ENCODE measurements at regions not wholly inside any gene's neighbourhood (a gene's known extent, or its start where the extent isn't known, plus 50 kb on each side); places are given as distances from the start of the nearest gene placed in this dataset.

DNA sequence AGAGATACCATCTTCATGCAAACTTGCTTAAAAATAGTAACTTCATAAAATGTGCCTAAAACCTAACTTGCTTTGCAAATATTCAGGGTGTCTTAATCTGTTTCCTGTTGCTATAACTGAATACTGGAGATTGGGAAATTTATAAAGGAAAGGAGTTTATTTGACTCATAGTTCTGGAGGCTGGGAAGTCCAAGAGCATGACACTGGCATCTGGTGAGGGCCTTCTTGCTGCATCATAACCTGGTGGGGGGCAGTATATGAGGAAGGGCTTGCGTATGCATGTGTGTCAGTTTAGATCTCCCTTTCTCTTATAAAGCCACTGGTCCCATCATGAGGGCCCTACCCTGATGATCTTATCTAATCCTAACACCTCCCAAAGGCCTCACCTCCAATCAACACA lies 166.5 kb downstream of the LPIN1 start:
- no peak for DNase-seq (ENCODE audit: low read depth in 1 of 2, low spot score in 1 of 2)
- 62% methylated on average over 1 of the region's 1 CpG for WGBS (ENCODE audit: missing lambda C conversion rate)
- ChIA-PET POLR2A (no interaction called here), CTCF (no interaction called here)
- no peak for FAIRE-seq
- TF ChIP-seq ESRRA (IDR thresholded peaks at IDR 0.05; ENCODE audit: borderline replicate concordance, low read length) (no peak), RNF2 (IDR thresholded peaks at IDR 0.05; ENCODE audit: borderline replicate concordance, low read depth) (no peak), FOSL2 (IDR thresholded peaks at IDR 0.05) (no peak), FOSL2 (CRISPR knock-in tag; IDR thresholded peaks at IDR 0.05) (no peak), ZFP36 (IDR thresholded peaks at IDR 0.05; ENCODE audit: borderline replicate concordance, partially characterized antibody) (no peak), NR3C1 (IDR thresholded peaks at IDR 0.05) (no peak), MYC (IDR thresholded peaks at IDR 0.05; ENCODE audit: borderline replicate concordance, low read length) (no peak)
- ATAC-seq: no peak
- Histone ChIP-seq H3K27ac (no peak overlapping the region), H3K4me1 (no peaks in the 10 kb centered on the region), H3K4me3 (no peak overlapping the region), H3K9me3 (0 out of 3 replicates have a peak, but pooled peaks cover 3% of the 10 kb centered on the region), H3K4me2 (no peak overlapping the region)

- FAIRE-seq (no peak), ATAC-seq (no peak), DNase-seq (ENCODE audit: low read depth in 1 of 2, low spot score in 1 of 2) (no peak)
- ChIA-PET POLR2A (no interaction called here), CTCF (no interaction called here)
- WGBS (ENCODE audit: missing lambda C conversion rate): 7% methylated on average over 7 of the region's 7 CpGs
- TF ChIP-seq CEBPB (IDR thresholded peaks at IDR 0.05): no peak
- no peak for TF ChIP-seq ZSCAN20 (CRISPR knock-in tag; IDR thresholded peaks at IDR 0.05)
- no peak for TF ChIP-seq NR3C1 (IDR thresholded peaks at IDR 0.05)
- no peak for TF ChIP-seq CHD4 (IDR thresholded peaks at IDR 0.05; ENCODE audit: borderline replicate concordance)
- TF ChIP-seq ESRRA (IDR thresholded peaks at IDR 0.05; ENCODE audit: borderline replicate concordance, low read length): no peak
- Histone ChIP-seq H3K4me3 (no peak overlapping the region), H3K4me2 (no peak overlapping the region), H3K9me3 (0 out of 3 replicates have a peak, but pooled peaks cover 3% of the 10 kb centered on the region), H3K4me1 (no peaks in the 10 kb centered on the region), H3K27ac (no peak overlapping the region)
These were observed 168.0 kb downstream of the LPIN1 start for GRCh38 chr2:11914455-11914854.

- Histone ChIP-seq H3K4me3 (no peak overlapping the region), H3K9me3 (0 out of 3 replicates have a peak, but pooled peaks cover 3% of the 10 kb centered on the region), H3K4me2 (no peak overlapping the region), H3K27ac (no peak overlapping the region), H3K4me1 (no peaks in the 10 kb centered on the region)
- FAIRE-seq (no peak), DNase-seq (ENCODE audit: low read depth in 1 of 2, low spot score in 1 of 2) (no peak), ATAC-seq (no peak)
- under 1% methylated on average over 4 of the region's 4 CpGs for WGBS (ENCODE audit: missing lambda C conversion rate)
- TF ChIP-seq HOXA7 (CRISPR knock-in tag; IDR thresholded peaks at IDR 0.05) (no peak), BHLHE40 (IDR thresholded peaks at IDR 0.05; ENCODE audit: low read depth, low read length) (no peak), TP53 (CRISPR knock-in tag; IDR thresholded peaks at IDR 0.05) (no peak), FOXS1 (CRISPR knock-in tag; IDR thresholded peaks at IDR 0.05) (no peak), RNF2 (IDR thresholded peaks at IDR 0.05; ENCODE audit: borderline replicate concordance, low read depth) (no peak), HDAC2 (IDR thresholded peaks at IDR 0.05) (no peak), RAD21 (conservative IDR thresholded peaks at IDR 0.05 in 1 of 2, IDR thresholded peaks at IDR 0.05 in 1 of 2) (no peak)
- CTCF ChIA-PET: interaction anchor here (1.0 kb wide), 1 partner anchor 13 kb away, joined by 3 read pairs; no protein-coding TSS in a partner anchor
- POLR2A ChIA-PET: no interaction called here
These were observed 169.2 kb downstream of the LPIN1 start for GRCh38 chr2:11915650-11916049.

DNA sequence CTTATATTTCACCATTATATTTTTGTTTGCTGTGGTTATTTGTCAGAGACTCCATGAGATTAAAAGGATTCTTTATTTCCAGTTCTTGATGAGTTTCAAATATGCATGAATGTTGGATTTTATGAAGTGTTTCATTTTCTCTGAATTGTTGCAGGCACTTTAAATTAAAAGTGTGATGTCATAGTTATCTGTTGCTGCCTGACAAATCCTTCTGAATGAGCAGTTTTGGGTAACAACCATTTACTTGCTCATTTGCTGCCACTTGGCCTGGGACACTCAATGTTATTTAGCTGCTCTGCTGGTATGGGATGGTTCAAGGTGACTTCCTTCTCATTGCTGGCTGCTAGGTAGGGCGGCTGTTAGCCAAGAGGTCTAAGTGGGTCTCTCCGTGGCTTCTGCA lies 173.5 kb downstream of the LPIN1 start:
- FAIRE-seq (no peak), ATAC-seq (no peak), DNase-seq (ENCODE audit: low read depth in 1 of 2, low spot score in 1 of 2) (no peak)
- H3K4me3 ChIP-seq: no peak overlapping the region
- H3K9me3 ChIP-seq: no peaks in the 10 kb centered on the region
- H3K4me2 ChIP-seq: no peak overlapping the region
- ChIA-PET CTCF (no interaction called here), POLR2A (no interaction called here)
- 19% methylated on average over 2 of the region's 2 CpGs for WGBS (ENCODE audit: missing lambda C conversion rate)
- H3K4me1 ChIP-seq: no peaks in the 10 kb centered on the region
- TF ChIP-seq ZFP36 (IDR thresholded peaks at IDR 0.05; ENCODE audit: borderline replicate concordance, partially characterized antibody) (no peak), ZNF302 (CRISPR knock-in tag; IDR thresholded peaks at IDR 0.05) (no peak), RFX5 (IDR thresholded peaks at IDR 0.05) (no peak), ZSCAN20 (CRISPR knock-in tag; IDR thresholded peaks at IDR 0.05) (no peak)
- no peak overlapping the region for H3K27ac ChIP-seq

GRCh38 chr2:11920993-11921583 lies 174.7 kb downstream of the LPIN1 start:
- H3K4me2 ChIP-seq: no peak overlapping the region
- TF ChIP-seq TFCP2L1 (CRISPR knock-in tag; IDR thresholded peaks at IDR 0.05) (no peak), NFE2L2 (conservative IDR thresholded peaks at IDR 0.05; ENCODE audit: low read length) (no peak), RCOR1 (IDR thresholded peaks at IDR 0.05; ENCODE audit: low read depth, low read length) (no peak), EHF (CRISPR knock-in tag; IDR thresholded peaks at IDR 0.05) (no peak), RFX5 (IDR thresholded peaks at IDR 0.05) (no peak), HOXB13 (CRISPR knock-in tag; IDR thresholded peaks at IDR 0.05; ENCODE audit: low read depth) (no peak), HOXB5 (CRISPR knock-in tag; IDR thresholded peaks at IDR 0.05) (no peak), ZSCAN20 (CRISPR knock-in tag; IDR thresholded peaks at IDR 0.05) (no peak), RARB (CRISPR knock-in tag; IDR thresholded peaks at IDR 0.05) (no peak), CEBPB (IDR thresholded peaks at IDR 0.05) (no peak), CBX2 (IDR thresholded peaks at IDR 0.05; ENCODE audit: borderline replicate concordance, low read depth) (no peak)
- TF ChIP-seq, protein P1, sequence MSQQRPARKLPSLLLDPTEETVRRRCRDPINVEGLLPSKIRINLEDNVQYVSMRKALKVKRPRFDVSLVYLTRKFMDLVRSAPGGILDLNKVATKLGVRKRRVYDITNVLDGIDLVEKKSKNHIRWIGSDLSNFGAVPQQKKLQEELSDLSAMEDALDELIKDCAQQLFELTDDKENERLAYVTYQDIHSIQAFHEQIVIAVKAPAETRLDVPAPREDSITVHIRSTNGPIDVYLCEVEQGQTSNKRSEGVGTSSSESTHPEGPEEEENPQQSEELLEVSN (IDR thresholded peaks at IDR 0.05; ENCODE audit: borderline replicate concordance, low read depth): no peak
- TF ChIP-seq, protein P2, sequence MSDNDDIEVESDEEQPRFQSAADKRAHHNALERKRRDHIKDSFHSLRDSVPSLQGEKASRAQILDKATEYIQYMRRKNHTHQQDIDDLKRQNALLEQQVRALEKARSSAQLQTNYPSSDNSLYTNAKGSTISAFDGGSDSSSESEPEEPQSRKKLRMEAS (IDR thresholded peaks at IDR 0.05): no peak
- WGBS (ENCODE audit: missing lambda C conversion rate): 55% methylated on average over 6 of the region's 6 CpGs
- ATAC-seq: no peak
- CTCF ChIA-PET: interaction anchor here (1.0 kb wide), 2 partner anchors 11 to 20 kb away, joined by 3 to 4 read pairs; no protein-coding TSS in a partner anchor
- FAIRE-seq: no peak
- H3K27ac ChIP-seq: no peak overlapping the region
- H3K4me3 ChIP-seq: no peak overlapping the region
- DNase-seq (ENCODE audit: low read depth in 1 of 2, low spot score in 1 of 2): no peak
- POLR2A ChIA-PET: no interaction called here
- H3K9me3 ChIP-seq: no peaks in the 10 kb centered on the region
- no peaks in the 10 kb centered on the region for H3K4me1 ChIP-seq

All from A549 (cell line).